HepG2 (cell line): ENCODE measurements at regions not wholly inside any gene's neighbourhood (a gene's known extent, or its start where the extent isn't known, plus 50 kb on each side); places are given as distances from the start of the nearest gene placed in this dataset.

Experiments used
- EP300 ChIP-seq, 3 experiments: sonication (generic) in 1 of 3; formaldehyde crosslinking in 1 of 3; IDR thresholded peaks; 2 replicates each; pipeline versions ENCODE4 v1.5.1 to v1.6.1; 2011 to 2020; ENCODE audit warnings: low read depth in 2 of 3, low read length in 2 of 3, borderline replicate concordance in 1 of 3, improper control_type of control experiment in 1 of 3, mild to moderate bottlenecking in 1 of 3, missing genetic modification reagents in 1 of 3, moderate library complexity in 1 of 3
- MAFK ChIP-seq, 2 experiments: IDR thresholded peaks in 1 of 2; conservative IDR thresholded peaks in 1 of 2; 2 replicates each; pipeline ENCODE4 v1.6.1; 2011; ENCODE audit warnings: improper control_type of control experiment in 2 of 2, low read length in 2 of 2
- UBTF ChIP-seq: sonication (generic); formaldehyde crosslinking; IDR thresholded peaks from 2 replicates; pipeline ENCODE4 v1.4.0; 2020; ENCODE audit warnings: mild to moderate bottlenecking, missing genetic modification reagents
- ZNF138 ChIP-seq: sonication (generic); formaldehyde crosslinking; IDR thresholded peaks from 2 replicates; pipeline ENCODE4 v1.5.0; 2020; ENCODE audit warnings: mild to moderate bottlenecking, low read depth, missing genetic modification reagents
- ZNF883 ChIP-seq: sonication (generic); formaldehyde crosslinking; IDR thresholded peaks from 2 replicates; pipeline ENCODE4 v1.5.1; 2020; ENCODE audit warnings: mild to moderate bottlenecking, missing genetic modification reagents; ENCODE audit errors: not compliant biosample characterization
- TF ChIP-seq, protein P1 (sequence below): IDR thresholded peaks from 2 replicates; pipeline ENCODE4 v1.6.1; 2016; ENCODE audit warnings: missing compliant biosample characterization, missing genetic modification reagents, borderline replicate concordance
- TF ChIP-seq, protein P2 (sequence below): conservative IDR thresholded peaks from 2 replicates; pipeline ENCODE4 v1.6.1; 2018; ENCODE audit warnings: missing genetic modification reagents
- TF ChIP-seq, protein P3 (sequence below): IDR thresholded peaks from 2 replicates; pipeline ENCODE4 v1.6.1; 2012; ENCODE audit warnings: inconsistent platforms

DNA sequence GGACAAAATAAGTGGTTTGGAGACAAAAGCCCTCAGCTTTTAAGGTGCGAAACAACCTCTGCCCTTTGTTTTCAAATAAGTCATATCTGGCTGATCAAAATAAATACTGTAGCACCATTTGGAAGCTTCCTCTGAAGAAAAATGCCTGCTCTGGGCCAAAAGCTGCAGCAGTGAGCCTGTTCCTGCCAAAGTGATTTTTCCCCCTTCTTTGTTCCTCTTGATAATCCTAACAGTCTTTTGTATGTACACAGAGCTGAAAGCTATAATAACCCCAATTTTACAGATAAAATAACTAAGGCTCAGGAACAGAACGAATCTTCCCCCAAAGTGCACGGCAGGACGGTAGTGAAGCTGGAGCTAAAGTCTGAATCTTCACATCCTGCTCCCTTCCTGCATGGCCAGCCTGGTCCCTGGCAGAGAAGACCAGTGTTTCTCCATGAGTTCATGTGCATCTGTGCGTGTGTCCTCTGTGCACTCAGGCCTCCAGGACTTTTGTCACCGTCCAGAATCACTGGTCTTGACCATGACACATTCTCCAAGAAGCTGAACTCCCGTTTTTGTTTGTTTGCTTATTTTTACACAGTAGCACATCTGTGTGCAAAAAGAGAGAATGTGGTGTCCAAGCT, 2114.1 kb upstream of the PIK3C3 start:
- TF ChIP-seq UBTF = no peak
- TF ChIP-seq, protein P1, sequence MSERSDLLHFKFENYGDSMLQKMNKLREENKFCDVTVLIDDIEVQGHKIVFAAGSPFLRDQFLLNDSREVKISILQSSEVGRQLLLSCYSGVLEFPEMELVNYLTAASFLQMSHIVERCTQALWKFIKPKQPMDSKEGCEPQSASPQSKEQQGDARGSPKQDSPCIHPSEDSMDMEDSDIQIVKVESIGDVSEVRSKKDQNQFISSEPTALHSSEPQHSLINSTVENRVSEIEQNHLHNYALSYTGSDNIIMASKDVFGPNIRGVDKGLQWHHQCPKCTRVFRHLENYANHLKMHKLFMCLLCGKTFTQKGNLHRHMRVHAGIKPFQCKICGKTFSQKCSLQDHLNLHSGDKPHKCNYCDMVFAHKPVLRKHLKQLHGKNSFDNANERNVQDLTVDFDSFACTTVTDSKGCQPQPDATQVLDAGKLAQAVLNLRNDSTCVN = no peak
- no peak for TF ChIP-seq ZNF138 (CRISPR knock-in tag)
- no peak for TF ChIP-seq MAFK (conservative IDR thresholded peaks at IDR 0.05 in 1 of 2, IDR thresholded peaks at IDR 0.05 in 1 of 2; ENCODE audit: low read length in 2 of 2)
- TF ChIP-seq, protein P2, sequence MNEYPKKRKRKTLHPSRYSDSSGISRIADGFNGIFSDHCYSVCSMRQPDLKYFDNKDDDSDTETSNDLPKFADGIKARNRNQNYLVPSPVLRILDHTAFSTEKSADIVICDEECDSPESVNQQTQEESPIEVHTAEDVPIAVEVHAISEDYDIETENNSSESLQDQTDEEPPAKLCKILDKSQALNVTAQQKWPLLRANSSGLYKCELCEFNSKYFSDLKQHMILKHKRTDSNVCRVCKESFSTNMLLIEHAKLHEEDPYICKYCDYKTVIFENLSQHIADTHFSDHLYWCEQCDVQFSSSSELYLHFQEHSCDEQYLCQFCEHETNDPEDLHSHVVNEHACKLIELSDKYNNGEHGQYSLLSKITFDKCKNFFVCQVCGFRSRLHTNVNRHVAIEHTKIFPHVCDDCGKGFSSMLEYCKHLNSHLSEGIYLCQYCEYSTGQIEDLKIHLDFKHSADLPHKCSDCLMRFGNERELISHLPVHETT (CRISPR knock-in tag) = no peak
- TF ChIP-seq ZNF883 (CRISPR knock-in tag) = no peak
- no peak for TF ChIP-seq EP300 (IDR thresholded peaks at IDR 0.05; ENCODE audit: low read depth in 2 of 2, low read length in 2 of 2)
- TF ChIP-seq EP300 (CRISPR knock-in tag; IDR thresholded peaks at IDR 0.05; ENCODE audit: borderline replicate concordance) = no peak
- TF ChIP-seq, protein P3, sequence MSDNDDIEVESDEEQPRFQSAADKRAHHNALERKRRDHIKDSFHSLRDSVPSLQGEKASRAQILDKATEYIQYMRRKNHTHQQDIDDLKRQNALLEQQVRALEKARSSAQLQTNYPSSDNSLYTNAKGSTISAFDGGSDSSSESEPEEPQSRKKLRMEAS = no peak
